DOHH2 (cell line): ENCODE measurements at regions not wholly inside any gene's neighbourhood (a gene's known extent, or its start where the extent isn't known, plus 50 kb on each side); places are given as distances from the start of the nearest gene placed in this dataset.
"Not testable (repeated sequence)": the region's sequence is repeated elsewhere in the genome, so short reads cannot be mapped to it uniquely, and the experiment has no call there.

Experiments used
- EZH2phosphoT487 ChIP-seq: fragments of 200-600 bp; sonication (generic); IDR thresholded peaks from 2 replicates; pipeline ENCODE4 v1.6.1; 2017; ENCODE audit warnings: borderline replicate concordance, mild to moderate bottlenecking, antibody characterized with exemption, low read length, moderate library complexity, mixed read lengths
- TF ChIP-seq, protein P1 (sequence below): fragments of 200-600 bp; sonication (generic); IDR thresholded peaks from one replicate; pipeline ENCODE4 v1.5.1; 2014; ENCODE audit warnings: antibody characterized with exemption, mild to moderate bottlenecking, low read depth, low read length; ENCODE audit not compliant: poor library complexity, severe bottlenecking

DNA sequence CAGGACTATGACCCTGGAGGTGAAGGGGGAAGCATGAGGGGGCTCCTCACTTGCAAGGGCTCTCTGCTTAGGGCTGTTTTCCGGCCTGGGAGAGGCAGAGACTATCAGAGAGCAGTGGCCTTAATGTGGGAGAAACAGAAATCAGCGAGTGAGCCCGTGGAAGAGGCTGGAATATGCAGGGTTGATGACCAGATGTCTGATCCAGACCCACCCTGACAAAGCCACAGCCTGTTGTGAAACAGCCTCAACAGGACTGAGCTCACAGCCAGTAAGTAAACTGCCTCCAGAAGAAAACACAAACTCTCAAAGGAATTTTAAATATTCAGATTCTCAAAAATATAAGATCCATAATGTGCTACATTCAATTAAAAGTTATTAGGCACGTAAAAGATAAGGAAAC is 213.7 kb downstream of the ATP6V0E2 start:
- not testable (repeated sequence) for TF ChIP-seq EZH2phosphoT487
- TF ChIP-seq, protein P1, sequence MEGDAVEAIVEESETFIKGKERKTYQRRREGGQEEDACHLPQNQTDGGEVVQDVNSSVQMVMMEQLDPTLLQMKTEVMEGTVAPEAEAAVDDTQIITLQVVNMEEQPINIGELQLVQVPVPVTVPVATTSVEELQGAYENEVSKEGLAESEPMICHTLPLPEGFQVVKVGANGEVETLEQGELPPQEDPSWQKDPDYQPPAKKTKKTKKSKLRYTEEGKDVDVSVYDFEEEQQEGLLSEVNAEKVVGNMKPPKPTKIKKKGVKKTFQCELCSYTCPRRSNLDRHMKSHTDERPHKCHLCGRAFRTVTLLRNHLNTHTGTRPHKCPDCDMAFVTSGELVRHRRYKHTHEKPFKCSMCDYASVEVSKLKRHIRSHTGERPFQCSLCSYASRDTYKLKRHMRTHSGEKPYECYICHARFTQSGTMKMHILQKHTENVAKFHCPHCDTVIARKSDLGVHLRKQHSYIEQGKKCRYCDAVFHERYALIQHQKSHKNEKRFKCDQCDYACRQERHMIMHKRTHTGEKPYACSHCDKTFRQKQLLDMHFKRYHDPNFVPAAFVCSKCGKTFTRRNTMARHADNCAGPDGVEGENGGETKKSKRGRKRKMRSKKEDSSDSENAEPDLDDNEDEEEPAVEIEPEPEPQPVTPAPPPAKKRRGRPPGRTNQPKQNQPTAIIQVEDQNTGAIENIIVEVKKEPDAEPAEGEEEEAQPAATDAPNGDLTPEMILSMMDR, result not testable (repeated sequence)
